ENCODE measurements at regions not wholly inside any gene's neighbourhood (a gene's known extent, or its start where the extent isn't known, plus 50 kb on each side); places are given as distances from the start of the nearest gene placed in this dataset.

GRCh38 chr6:4369616-4370015 is 234.2 kb upstream of the ECI2 start:
- intact Hi-C loops (cut with DNase I): no loop called here
- Histone ChIP-seq H3K4me1 (no peaks in the 10 kb centered on the region), H3K27ac (no peak overlapping the region), H3K4me3 (replicated peaks in 1 of 3) (no peak overlapping the region), H3K36me3 (no peaks in the 10 kb centered on the region), H3K27me3 (no peaks in the 10 kb centered on the region), H3K9me3 (no peaks in the 10 kb centered on the region)
- WGBS, 2 donors: 67 to 77% methylated on average over 4 of the region's 4 CpGs
- DNase-seq: no peak
- TF ChIP-seq, protein P1, sequence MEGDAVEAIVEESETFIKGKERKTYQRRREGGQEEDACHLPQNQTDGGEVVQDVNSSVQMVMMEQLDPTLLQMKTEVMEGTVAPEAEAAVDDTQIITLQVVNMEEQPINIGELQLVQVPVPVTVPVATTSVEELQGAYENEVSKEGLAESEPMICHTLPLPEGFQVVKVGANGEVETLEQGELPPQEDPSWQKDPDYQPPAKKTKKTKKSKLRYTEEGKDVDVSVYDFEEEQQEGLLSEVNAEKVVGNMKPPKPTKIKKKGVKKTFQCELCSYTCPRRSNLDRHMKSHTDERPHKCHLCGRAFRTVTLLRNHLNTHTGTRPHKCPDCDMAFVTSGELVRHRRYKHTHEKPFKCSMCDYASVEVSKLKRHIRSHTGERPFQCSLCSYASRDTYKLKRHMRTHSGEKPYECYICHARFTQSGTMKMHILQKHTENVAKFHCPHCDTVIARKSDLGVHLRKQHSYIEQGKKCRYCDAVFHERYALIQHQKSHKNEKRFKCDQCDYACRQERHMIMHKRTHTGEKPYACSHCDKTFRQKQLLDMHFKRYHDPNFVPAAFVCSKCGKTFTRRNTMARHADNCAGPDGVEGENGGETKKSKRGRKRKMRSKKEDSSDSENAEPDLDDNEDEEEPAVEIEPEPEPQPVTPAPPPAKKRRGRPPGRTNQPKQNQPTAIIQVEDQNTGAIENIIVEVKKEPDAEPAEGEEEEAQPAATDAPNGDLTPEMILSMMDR (IDR thresholded peaks at IDR 0.05): no peak
- TF ChIP-seq POLR2A (IDR thresholded peaks at IDR 0.05): no peak

- Histone ChIP-seq H3K27me3 (no peaks in the 10 kb centered on the region), H3K36me3 (no peaks in the 10 kb centered on the region), H3K9me3 (no peaks in the 10 kb centered on the region), H3K4me3 (replicated peaks in 1 of 3) (no peak overlapping the region), H3K4me1 (no peaks in the 10 kb centered on the region), H3K27ac (no peak overlapping the region)
- intact Hi-C loops (cut with DNase I): no loop called here
- no peak for DNase-seq
- TF ChIP-seq, protein P1 (IDR thresholded peaks at IDR 0.05): no peak
- no peak for TF ChIP-seq POLR2A (IDR thresholded peaks at IDR 0.05)
Observed at GRCh38 chr6:4368649-4369048, 233.3 kb upstream of the ECI2 start.

DNA sequence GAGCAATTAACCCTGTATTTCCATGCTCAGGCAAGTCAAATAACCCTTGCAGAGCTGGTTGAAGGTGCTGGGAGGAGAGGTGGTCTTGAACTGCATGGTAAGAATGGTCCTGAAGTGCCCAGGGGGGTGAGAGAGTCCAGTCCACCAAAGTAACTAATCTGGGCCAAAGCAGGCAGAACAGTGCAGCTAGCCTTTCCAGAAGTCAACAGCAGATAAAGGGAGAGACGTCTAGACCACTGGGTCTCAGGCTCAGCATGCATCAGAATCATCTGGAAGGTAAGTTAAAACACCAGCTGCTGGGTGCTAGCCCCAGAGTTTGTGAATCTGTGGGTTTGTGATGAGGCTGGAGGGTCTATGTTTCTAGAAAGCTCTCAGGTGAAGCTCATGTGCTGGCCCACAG is 232.3 kb upstream of the ECI2 start:
- TF ChIP-seq, protein P1 (IDR thresholded peaks at IDR 0.05): no peak
- no peak for TF ChIP-seq POLR2A (IDR thresholded peaks at IDR 0.05)
- H3K4me3 ChIP-seq (replicated peaks in 1 of 3): no peak overlapping the region
- DNase-seq: no peak
- H3K4me1 ChIP-seq: no peaks in the 10 kb centered on the region
- no peaks in the 10 kb centered on the region for H3K36me3 ChIP-seq
- no peak overlapping the region for H3K27ac ChIP-seq
- 78 to 82% methylated on average over 1 of the region's 1 CpG for WGBS, 2 donors
- intact Hi-C loops (cut with DNase I): no loop called here
- no peaks in the 10 kb centered on the region for H3K27me3 ChIP-seq
- H3K9me3 ChIP-seq: no peaks in the 10 kb centered on the region

DNA sequence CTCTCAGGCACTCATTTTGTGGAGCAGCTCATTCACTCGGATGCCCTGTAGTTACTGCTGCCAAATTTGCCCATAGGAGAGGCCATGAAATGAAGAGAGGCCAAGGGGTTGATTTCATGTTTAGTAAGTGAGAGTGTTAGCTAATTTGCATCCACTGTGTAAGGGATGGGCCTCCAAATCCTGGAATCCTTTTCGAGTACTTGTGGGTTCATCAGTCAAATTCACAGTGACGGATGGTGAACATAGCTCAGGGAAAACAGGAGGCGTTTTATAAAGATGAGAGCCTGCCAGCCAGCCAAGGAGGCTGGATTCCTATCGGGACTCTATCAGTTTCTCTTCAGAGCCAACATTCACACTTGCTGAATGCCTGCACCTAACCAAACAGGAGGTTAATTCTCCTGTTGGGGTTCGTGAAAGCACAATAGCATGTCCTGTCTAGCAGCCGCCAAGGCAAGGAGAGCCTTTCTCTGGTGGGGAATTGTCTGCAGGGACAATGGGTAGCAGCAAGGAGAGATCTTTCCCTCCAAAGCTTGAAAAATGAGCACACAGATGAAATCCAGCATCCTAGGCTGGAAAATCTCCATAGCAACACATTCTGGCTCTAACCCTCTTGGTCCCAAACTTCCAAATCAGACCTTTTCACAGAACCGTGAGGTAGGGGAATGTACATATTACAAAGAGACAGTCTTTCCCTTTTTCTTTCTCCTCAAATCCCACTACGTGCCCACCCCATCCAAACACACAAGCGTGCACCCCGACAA is 231.4 kb upstream of the ECI2 start:
- intact Hi-C loops (cut with DNase I): no loop called here
- no peaks in the 10 kb centered on the region for H3K27me3 ChIP-seq
- H3K27ac ChIP-seq: no peak overlapping the region
- WGBS, 2 donors: 76 to 85% methylated on average over 11 of the region's 11 CpGs
- H3K36me3 ChIP-seq: no peaks in the 10 kb centered on the region
- no peaks in the 10 kb centered on the region for H3K9me3 ChIP-seq
- no peaks in the 10 kb centered on the region for H3K4me1 ChIP-seq
- H3K4me3 ChIP-seq (replicated peaks in 1 of 3): no peak overlapping the region
- DNase-seq: no peak
- no peak for TF ChIP-seq POLR2A (IDR thresholded peaks at IDR 0.05)
- TF ChIP-seq, protein P1 (IDR thresholded peaks at IDR 0.05): no peak

GRCh38 chr6:4365686-4366085 is 230.3 kb upstream of the ECI2 start:
- intact Hi-C loops (cut with DNase I): no loop called here
- no peak overlapping the region for H3K27ac ChIP-seq
- H3K4me1 ChIP-seq: no peaks in the 10 kb centered on the region
- 76 to 78% methylated on average over 3 of the region's 3 CpGs for WGBS, 2 donors
- H3K27me3 ChIP-seq: no peaks in the 10 kb centered on the region
- H3K4me3 ChIP-seq (replicated peaks in 1 of 3): no peak overlapping the region
- H3K9me3 ChIP-seq: no peaks in the 10 kb centered on the region
- TF ChIP-seq, protein P1 (IDR thresholded peaks at IDR 0.05): no peak
- TF ChIP-seq POLR2A (IDR thresholded peaks at IDR 0.05): no peak
- no peak for DNase-seq
- no peaks in the 10 kb centered on the region for H3K36me3 ChIP-seq
